Cardiac fibroblast (primary cell): ENCODE measurements at regions not wholly inside any gene's neighbourhood (a gene's known extent, or its start where the extent isn't known, plus 50 kb on each side); places are given as distances from the start of the nearest gene placed in this dataset.
A peak's percentile ranks its signal among the peaks of the same experiment; 100 is the strongest.

Source experiments
- DNase-seq, 2 donors: peaks; one replicate each; pipeline versions ENCODE4 v3.0.0 to v3.0.0-alpha.2; 2010; ENCODE audit warnings: low read depth in 2 of 2
- H3K4me3 ChIP-seq, 2 donors: replicated peaks in 1 of 2; 1 replicate in 1 of 2; 2 replicates in 1 of 2; pipeline ENCODE4 v1.5.1; 2011; ENCODE audit warnings: low read depth in 2 of 2, low read length in 2 of 2, mild to moderate bottlenecking in 2 of 2, moderate library complexity in 1 of 2
- TF ChIP-seq, protein P1 (sequence below): IDR thresholded peaks from one replicate; pipeline ENCODE4 v1.5.1; 2011; ENCODE audit warnings: low read depth, mild to moderate bottlenecking, low read length, inconsistent platforms

DNA sequence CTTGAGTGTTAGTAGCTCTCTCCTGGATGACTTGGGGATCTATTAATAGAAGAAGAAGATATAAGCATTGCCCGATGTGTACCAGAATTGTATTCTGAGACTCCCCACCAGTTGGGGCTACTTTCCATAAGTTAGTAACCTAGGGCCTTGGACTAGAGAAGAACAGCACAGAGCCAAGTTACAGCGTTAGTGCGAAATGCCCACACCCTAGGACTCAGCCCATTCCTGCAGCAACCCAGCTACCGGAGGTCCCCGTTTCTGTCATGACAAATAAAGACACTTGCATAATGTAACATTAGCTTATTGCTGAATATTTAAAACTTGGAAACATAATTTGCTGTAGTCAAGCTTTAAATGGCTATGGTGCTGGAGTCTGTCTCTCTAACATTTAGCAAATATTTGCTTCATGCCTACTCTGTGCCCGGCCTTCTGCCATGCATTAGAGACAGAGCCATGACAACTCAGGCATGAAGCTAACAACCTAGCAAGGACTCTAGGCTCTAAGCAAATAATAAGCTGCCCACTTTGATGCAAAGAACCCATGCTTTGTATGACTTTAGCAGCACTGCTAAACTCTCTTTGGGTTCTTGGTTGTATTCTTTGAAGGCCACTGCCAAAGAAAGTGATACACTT lies 103.4 kb upstream of the COL21A1 start:
- H3K4me3 ChIP-seq, result no peak overlapping the region
- TF ChIP-seq, protein P1, sequence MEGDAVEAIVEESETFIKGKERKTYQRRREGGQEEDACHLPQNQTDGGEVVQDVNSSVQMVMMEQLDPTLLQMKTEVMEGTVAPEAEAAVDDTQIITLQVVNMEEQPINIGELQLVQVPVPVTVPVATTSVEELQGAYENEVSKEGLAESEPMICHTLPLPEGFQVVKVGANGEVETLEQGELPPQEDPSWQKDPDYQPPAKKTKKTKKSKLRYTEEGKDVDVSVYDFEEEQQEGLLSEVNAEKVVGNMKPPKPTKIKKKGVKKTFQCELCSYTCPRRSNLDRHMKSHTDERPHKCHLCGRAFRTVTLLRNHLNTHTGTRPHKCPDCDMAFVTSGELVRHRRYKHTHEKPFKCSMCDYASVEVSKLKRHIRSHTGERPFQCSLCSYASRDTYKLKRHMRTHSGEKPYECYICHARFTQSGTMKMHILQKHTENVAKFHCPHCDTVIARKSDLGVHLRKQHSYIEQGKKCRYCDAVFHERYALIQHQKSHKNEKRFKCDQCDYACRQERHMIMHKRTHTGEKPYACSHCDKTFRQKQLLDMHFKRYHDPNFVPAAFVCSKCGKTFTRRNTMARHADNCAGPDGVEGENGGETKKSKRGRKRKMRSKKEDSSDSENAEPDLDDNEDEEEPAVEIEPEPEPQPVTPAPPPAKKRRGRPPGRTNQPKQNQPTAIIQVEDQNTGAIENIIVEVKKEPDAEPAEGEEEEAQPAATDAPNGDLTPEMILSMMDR, result no peak
- DNase-seq, result no peak

DNA sequence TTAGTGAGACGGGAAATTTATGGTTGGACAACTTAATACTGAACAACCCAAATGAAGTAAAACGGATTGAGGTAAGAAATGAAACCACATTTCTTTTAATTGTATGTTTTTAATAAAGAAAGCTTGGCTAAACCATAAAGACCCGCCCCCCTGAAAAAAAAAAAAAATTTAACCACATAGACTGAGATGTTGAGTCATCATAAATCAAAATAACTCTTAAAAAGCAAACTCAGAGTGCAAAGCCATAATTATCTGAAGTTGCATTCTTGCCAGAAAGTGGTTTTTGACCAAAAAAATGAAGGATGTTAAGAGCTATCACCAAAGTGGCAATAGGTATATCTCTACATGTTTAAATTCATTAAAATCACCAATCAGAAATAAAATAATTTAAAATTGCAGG lies 101.8 kb upstream of the COL21A1 start:
- TF ChIP-seq, protein P1, result no peak
- DNase-seq, result peak; percentile 62 to 63
- H3K4me3 ChIP-seq, result no peak overlapping the region

DNA sequence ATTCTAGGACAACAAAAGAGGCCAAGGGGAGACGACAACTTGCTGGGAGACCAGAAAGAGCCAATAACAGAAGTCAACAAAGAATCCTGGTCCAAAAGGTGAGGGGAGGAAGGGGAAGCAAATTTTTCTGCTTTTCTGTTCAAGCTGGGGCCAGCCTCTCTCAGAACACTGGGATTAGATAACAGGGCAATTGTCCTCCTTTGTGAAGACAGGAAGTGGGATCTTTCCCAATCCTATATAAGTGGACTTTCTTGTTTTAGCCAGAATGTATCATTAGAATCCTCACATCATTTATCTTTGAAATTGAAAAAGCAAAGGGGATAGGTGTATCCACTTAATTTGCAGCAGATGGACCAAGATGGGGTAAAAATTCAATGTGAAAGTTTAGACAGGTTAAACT lies 101.2 kb upstream of the COL21A1 start:
- TF ChIP-seq, protein P1, result no peak
- peak in 1 of 2 donors; percentile 20 for DNase-seq
- no peak overlapping the region for H3K4me3 ChIP-seq

DNA sequence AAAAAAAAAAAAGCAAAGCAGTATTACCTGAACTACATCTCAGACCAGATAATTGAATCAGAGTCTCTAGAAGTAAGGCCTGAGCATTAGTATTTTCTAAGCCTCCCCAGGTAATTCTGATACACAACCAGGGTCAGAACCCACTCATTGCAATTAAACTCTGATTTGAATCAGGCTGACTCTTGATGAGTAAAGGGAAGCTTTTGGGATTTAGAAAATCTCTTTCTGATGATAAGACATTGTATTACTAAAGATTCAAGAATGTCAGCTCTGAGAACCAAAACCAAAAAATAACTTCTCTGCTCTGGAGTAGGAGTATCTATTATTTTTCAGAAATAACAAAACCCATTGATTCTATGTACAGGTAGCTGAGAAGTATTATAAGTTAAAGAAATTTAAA lies 100.1 kb upstream of the COL21A1 start:
- TF ChIP-seq, protein P1, result no peak
- peak in 1 of 2 donors; percentile 59 for DNase-seq
- H3K4me3 ChIP-seq, result no peak overlapping the region

DNA sequence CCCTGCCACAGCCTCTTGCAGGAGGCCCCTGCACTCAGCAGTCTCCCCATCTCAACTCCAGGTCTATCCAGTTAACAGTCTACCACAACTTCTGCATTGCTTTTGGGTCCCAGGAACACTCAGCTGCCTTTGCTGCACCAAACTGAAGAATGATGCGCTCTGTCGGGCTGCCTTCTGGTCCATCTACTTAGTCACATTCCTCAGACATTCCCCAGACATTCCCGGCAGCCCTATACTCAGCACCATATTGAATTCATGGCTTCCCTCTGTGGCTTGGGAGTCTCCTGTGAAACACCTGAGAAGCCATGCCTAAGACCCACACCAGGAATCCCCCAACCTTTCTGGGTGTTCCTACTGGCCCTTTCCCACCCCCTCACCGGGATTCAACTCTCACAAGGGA lies 99.6 kb upstream of the COL21A1 start:
- H3K4me3 ChIP-seq, result no peak overlapping the region
- TF ChIP-seq, protein P1, result no peak
- peak in 1 of 2 donors; percentile 24 for DNase-seq

DNA sequence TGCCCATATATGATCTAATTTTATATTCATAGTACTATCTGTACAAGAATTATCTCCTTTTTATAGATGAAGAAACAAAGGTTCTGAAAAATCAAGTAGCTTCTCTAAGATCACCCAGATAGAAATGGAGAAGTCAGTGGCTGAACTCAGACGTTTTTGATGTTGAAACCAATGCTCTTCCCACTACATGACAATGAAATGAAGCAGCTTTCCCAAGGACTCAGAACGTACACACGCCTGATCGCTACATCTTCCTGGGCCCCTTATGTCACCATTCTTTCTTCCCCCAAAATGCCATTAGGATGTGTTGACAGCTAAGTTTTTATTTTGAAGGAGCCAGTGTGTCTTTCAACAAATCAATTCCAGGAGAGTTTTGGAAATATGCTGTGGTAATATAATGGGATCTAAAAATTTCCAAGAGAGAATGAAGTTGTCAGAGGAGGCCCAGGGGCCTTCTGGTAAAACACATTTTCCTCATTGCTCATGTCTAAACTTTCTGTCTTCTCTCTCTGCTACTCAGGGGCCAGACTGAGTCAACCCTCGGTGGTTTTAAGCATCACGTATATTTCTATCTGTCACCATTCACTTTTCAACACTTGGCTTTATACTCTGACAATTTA lies 98.1 kb upstream of the COL21A1 start:
- H3K4me3 ChIP-seq, result no peak overlapping the region
- no peak for DNase-seq
- TF ChIP-seq, protein P1, result no peak
